GM12875 (cell line): ENCODE measurements at regions not wholly inside any gene's neighbourhood (a gene's known extent, or its start where the extent isn't known, plus 50 kb on each side); places are given as distances from the start of the nearest gene placed in this dataset.
"Not testable (repeated sequence)": the region's sequence is repeated elsewhere in the genome, so short reads cannot be mapped to it uniquely, and the experiment has no call there.

Source experiments
- H3K4me3 ChIP-seq: one replicate; pipeline ENCODE4 v1.5.1; 2011; ENCODE audit warnings: low read depth, low read length, control low read depth
- TF ChIP-seq, protein P1 (sequence below): IDR thresholded peaks from 2 replicates; pipeline ENCODE4 v1.5.1; 2011; ENCODE audit warnings: low read depth, mild to moderate bottlenecking, control low read depth, inconsistent platforms, low read length, moderate library complexity, borderline replicate concordance; ENCODE audit not compliant: insufficient read depth

DNA sequence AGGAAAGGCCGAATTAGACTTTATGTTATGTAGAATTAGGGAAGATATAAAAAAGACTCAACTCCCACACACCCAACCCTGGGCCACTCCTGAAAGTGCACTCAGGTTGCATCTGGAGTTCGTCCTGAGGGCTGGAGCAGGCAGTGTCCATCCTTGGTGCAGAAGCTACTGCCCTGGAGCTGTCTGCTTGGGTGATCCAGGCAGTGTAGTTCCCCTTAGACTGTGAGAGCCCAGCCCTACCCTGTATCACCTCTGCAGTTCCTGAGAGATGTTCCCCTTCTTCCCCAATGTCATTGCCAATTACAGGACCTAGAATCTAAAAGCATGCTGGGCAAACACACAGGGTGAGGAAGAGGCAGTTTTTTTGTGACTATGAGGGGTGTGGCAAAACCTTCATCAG is 368.3 kb upstream of the ST8SIA4 start:
- TF ChIP-seq, protein P1, sequence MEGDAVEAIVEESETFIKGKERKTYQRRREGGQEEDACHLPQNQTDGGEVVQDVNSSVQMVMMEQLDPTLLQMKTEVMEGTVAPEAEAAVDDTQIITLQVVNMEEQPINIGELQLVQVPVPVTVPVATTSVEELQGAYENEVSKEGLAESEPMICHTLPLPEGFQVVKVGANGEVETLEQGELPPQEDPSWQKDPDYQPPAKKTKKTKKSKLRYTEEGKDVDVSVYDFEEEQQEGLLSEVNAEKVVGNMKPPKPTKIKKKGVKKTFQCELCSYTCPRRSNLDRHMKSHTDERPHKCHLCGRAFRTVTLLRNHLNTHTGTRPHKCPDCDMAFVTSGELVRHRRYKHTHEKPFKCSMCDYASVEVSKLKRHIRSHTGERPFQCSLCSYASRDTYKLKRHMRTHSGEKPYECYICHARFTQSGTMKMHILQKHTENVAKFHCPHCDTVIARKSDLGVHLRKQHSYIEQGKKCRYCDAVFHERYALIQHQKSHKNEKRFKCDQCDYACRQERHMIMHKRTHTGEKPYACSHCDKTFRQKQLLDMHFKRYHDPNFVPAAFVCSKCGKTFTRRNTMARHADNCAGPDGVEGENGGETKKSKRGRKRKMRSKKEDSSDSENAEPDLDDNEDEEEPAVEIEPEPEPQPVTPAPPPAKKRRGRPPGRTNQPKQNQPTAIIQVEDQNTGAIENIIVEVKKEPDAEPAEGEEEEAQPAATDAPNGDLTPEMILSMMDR, result no peak
- H3K4me3 ChIP-seq, result no peak overlapping the region

DNA sequence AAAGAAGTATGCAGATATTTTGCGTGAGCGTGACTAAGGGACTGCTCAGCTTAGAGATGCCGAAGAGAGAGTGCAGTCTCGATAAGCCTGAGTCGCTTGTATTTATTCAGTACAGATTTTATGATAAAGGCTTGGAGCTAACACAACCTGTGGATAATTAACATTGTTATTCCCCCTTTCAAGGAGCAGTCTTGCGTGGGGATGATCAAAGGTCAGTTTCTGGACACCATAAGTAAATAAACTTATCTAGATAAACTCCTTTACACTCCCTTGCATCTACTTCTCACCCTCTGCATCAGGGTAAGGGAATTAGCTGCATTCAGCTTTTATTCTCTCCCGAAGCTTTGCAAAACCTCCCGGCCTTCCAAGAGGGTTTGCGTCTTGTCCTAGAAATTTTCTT is 357.8 kb upstream of the ST8SIA4 start:
- TF ChIP-seq, protein P1, result no peak
- no peak overlapping the region for H3K4me3 ChIP-seq

DNA sequence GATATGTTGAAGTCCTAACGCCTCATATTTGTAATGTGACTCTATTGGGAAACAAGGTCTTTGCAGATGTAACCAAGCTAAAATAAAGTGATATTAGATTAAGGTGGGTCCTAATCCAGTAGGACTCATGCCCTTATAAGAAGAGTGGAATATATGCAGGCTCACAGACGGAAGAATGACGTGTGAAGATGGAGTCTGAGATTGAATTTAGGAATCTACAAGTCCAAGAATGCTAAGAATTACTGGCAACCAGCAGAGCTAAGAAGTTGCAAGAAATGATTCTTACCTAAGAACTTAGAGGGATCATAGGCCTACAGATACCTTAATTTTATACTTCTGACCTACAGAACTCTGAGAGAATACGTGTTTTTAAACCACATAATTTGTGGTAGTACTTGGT is 350.0 kb upstream of the ST8SIA4 start:
- H3K4me3 ChIP-seq, result no peak overlapping the region
- TF ChIP-seq, protein P1, result no peak

DNA sequence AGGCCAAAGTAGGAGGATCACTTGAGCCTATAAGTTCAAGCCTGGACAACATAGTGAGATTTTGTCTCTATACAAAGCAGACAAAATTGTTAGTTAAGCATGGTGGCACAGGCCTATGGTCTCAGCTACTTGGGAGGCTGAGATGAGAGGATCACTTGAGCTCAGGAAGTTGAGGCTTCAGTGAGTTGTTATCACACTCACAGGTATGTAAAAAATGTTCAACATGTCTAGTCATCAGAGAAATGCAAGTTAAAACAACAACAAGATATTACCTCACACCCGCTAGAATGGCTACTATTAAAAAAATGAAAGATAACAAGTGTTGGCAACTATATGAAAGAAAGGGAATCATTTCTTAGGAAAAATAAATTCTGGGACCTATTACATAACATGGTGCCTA is 341.5 kb upstream of the ST8SIA4 start:
- H3K4me3 ChIP-seq, result no peak overlapping the region
- TF ChIP-seq, protein P1, result no peak

DNA sequence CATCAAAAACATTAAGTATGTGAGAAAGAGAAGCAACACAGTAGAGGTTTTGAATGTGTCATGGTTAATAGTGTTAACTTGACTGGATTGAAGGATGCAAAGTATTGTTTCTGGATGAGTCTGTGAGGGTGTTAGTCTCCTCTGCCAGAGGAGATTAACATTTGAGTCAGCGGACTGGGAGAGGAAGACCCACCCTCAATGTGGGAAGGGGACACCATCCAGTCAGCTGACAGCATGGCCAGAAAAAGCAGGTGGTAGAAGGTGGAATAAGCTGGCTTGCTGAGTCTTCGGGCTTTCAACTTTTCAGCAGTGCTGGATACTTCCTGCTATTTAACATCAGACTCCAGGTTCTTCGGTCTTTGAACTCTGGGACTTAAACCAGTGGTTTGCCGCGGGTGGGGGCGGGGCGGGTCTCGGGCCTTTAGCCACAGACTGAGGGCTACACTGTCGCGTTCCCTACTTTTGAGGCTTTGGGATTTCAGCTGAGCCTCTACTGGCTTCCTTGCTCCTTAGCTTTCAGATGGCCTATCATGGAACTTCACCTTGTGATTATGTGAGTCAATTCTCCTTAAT is 309.9 kb upstream of the ST8SIA4 start:
- H3K4me3 ChIP-seq, result no peak overlapping the region
- TF ChIP-seq, protein P1, result no peak

DNA sequence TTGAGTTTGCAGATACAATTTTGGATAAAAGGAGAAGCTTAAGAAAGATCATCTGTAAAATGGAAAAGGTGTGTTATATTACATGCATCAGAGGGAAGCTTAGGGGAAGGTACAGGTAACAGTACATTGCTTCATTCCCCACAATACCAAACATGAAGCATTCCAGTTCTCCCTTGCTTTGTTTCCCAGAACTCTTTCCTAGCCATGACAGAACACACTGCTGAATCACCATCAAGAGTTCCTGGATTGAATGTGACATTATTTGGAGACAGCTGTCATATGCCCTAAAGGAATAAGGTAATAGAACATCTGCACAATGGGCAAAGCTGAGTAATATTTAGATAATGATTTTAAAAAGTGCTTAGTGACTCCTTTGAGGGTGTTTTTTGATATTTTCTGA is 303.5 kb upstream of the ST8SIA4 start:
- no peak overlapping the region for H3K4me3 ChIP-seq
- TF ChIP-seq, protein P1, result no peak

DNA sequence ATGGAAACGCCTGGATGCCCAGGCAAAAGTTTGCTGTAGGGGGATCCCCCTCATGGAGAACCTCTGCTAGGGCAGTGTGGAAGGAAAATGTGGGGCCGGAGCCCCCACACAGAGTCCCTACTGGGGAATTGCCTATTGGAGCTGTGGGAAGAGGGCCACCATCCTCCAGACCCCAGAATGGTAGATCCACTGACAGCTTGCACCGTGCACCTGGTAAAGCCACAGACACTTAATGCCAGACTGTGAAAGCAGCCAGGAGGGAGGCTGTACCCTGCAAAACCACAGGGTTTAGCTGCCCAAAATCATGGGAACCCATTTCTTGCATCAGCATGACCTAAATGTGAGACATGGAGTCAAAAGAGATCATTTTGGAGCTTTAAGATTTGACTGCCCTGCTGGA is 302.0 kb upstream of the ST8SIA4 start:
- H3K4me3 ChIP-seq, result not testable (repeated sequence)

DNA sequence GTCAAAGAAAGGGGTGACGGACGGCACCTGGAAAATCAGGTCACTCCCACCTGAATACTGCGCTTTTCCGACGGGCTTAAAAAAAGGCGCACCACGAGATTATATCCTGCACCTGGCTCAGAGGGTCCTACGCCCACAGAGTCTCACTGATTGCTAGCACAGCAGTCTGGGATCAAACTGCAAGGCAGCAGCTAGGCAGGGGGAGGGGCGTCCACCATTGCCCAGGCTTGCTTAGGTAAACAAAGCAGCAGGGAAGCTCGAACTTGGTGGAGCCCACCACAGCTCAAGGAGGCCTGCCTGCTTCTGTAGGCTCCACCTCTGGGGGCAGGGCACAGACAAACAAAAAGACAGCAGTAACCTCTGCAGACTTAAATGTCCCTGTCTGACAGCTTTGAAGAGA is 277.3 kb upstream of the ST8SIA4 start:
- H3K4me3 ChIP-seq, result not testable (repeated sequence)
